ENCODE measurements at regions not wholly inside any gene's neighbourhood (a gene's known extent, or its start where the extent isn't known, plus 50 kb on each side); places are given as distances from the start of the nearest gene placed in this dataset.

DNA sequence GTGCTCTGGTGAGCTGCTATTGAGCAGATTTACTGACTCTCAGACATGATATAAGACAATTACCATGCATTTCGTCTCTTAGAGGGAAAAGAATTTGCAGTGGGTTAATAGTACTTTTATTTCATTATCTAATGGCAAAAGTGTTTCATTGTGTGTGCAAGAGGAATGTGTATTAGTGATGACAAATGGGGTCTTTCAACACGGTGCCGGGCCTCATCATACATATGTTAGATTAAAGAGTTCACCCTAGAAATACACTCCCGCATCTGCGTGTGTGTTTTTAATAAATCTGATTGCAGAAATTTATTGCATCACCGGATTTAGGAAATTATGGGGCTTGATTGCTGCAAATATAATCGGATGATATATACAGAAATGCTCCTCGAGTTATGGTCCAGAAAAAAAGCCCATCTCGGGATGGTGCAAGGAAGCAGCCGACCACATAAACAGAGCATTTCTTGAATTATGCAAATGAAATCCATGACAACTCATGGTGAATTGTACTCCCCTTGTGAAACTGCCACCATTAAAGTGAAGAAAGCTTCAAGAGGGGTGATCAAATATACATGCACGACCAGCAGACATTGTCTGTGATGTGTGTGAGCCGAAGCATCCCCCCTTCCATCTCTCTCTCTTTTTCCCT is 156.0 kb downstream of the PHETA1 start (continued):
- TF ChIP-seq, protein P1, sequence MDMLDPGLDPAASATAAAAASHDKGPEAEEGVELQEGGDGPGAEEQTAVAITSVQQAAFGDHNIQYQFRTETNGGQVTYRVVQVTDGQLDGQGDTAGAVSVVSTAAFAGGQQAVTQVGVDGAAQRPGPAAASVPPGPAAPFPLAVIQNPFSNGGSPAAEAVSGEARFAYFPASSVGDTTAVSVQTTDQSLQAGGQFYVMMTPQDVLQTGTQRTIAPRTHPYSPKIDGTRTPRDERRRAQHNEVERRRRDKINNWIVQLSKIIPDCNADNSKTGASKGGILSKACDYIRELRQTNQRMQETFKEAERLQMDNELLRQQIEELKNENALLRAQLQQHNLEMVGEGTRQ (IDR thresholded peaks at IDR 0.05; ENCODE audit: low read length): no peak
- TF ChIP-seq SIRT6 (IDR thresholded peaks at IDR 0.05; ENCODE audit: low read length) (no peak), CBX8 (IDR thresholded peaks at IDR 0.05; ENCODE audit: borderline replicate concordance, low read depth, low read length) (no peak), YY1 (IDR thresholded peaks at IDR 0.05; ENCODE audit: low read depth, low read length) (no peak), BRCA1 (IDR thresholded peaks at IDR 0.05; ENCODE audit: low read depth, low read length) (no peak), CHD1 (IDR thresholded peaks at IDR 0.05; ENCODE audit: low read depth, low read length) (no peak), SUZ12 (IDR thresholded peaks at IDR 0.05; ENCODE audit: low read length) (no peak)
